HPDE6-E6E7 (cell line): ENCODE measurements at regions not wholly inside any gene's neighbourhood (a gene's known extent, or its start where the extent isn't known, plus 50 kb on each side); places are given as distances from the start of the nearest gene placed in this dataset.

Experiments
- DNase-seq: peaks from one replicate; pipeline ENCODE4 v3.0.0; 2011; ENCODE audit warnings: missing footprints; ENCODE audit errors: extremely low spot score

- no peak for DNase-seq
Observed at GRCh38 chr2:790081-790480, 112.9 kb upstream of the TMEM18 start.

GRCh38 chr2:789529-789928, 112.3 kb upstream of the TMEM18 start:
- no peak for DNase-seq

GRCh38 chr2:788227-789032, 111.2 kb upstream of the TMEM18 start:
- no peak for DNase-seq

GRCh38 chr2:784753-785152, 107.5 kb upstream of the TMEM18 start:
- DNase-seq, result no peak

- no peak for DNase-seq
Observed at GRCh38 chr2:780581-780980, 103.4 kb upstream of the TMEM18 start.

- no peak for DNase-seq
Observed at GRCh38 chr2:780002-780401, 102.8 kb upstream of the TMEM18 start.

GRCh38 chr2:778731-779350, 101.6 kb upstream of the TMEM18 start:
- no peak for DNase-seq

GRCh38 chr2:777546-777945, 100.3 kb upstream of the TMEM18 start:
- DNase-seq, result no peak

GRCh38 chr2:777051-777450, 99.8 kb upstream of the TMEM18 start:
- DNase-seq, result no peak

- no peak for DNase-seq
Observed at GRCh38 chr2:776487-776886, 99.3 kb upstream of the TMEM18 start.

GRCh38 chr2:776038-776437, 98.8 kb upstream of the TMEM18 start:
- DNase-seq, result no peak

GRCh38 chr2:774436-774835, 97.2 kb upstream of the TMEM18 start:
- no peak for DNase-seq

- no peak for DNase-seq
Observed at GRCh38 chr2:773256-774160, 96.3 kb upstream of the TMEM18 start.

GRCh38 chr2:771538-771937, 94.3 kb upstream of the TMEM18 start:
- no peak for DNase-seq

GRCh38 chr2:770776-771175, 93.6 kb upstream of the TMEM18 start:
- DNase-seq, result no peak

- no peak for DNase-seq
Observed at GRCh38 chr2:769771-770170, 92.6 kb upstream of the TMEM18 start.

- DNase-seq, result no peak
Observed at GRCh38 chr2:768451-768850, 91.2 kb upstream of the TMEM18 start.

GRCh38 chr2:767944-768343, 90.7 kb upstream of the TMEM18 start:
- no peak for DNase-seq

GRCh38 chr2:767440-767839, 90.2 kb upstream of the TMEM18 start:
- DNase-seq, result no peak

GRCh38 chr2:766255-766654, 89.0 kb upstream of the TMEM18 start:
- no peak for DNase-seq

GRCh38 chr2:765369-765768, 88.2 kb upstream of the TMEM18 start:
- DNase-seq, result no peak

- no peak for DNase-seq
Observed at GRCh38 chr2:763766-764525, 86.7 kb upstream of the TMEM18 start.
